NCI-H2029 (cell line): ENCODE measurements at regions not wholly inside any gene's neighbourhood (a gene's known extent, or its start where the extent isn't known, plus 50 kb on each side); places are given as distances from the start of the nearest gene placed in this dataset.
"Not testable (repeated sequence)": the region's sequence is repeated elsewhere in the genome, so short reads cannot be mapped to it uniquely, and the experiment has no call there.

Source experiments
- DNase-seq: peaks from one replicate; lab custom pipeline; 2025; lab: John Stamatoyannopoulos, UW

- no peak for DNase-seq
These were observed 278.9 kb upstream of the FOXF1 start for GRCh38 chr16:86231321-86231995.

- no peak for DNase-seq
These were observed 278.4 kb upstream of the FOXF1 start for GRCh38 chr16:86231996-86232350.

GRCh38 chr16:86232496-86232895, 277.8 kb upstream of the FOXF1 start:
- DNase-seq: no peak

GRCh38 chr16:86233506-86233905, 276.8 kb upstream of the FOXF1 start:
- DNase-seq: not testable (repeated sequence)

GRCh38 chr16:86239381-86239780, 270.9 kb upstream of the FOXF1 start:
- DNase-seq: no peak

DNA sequence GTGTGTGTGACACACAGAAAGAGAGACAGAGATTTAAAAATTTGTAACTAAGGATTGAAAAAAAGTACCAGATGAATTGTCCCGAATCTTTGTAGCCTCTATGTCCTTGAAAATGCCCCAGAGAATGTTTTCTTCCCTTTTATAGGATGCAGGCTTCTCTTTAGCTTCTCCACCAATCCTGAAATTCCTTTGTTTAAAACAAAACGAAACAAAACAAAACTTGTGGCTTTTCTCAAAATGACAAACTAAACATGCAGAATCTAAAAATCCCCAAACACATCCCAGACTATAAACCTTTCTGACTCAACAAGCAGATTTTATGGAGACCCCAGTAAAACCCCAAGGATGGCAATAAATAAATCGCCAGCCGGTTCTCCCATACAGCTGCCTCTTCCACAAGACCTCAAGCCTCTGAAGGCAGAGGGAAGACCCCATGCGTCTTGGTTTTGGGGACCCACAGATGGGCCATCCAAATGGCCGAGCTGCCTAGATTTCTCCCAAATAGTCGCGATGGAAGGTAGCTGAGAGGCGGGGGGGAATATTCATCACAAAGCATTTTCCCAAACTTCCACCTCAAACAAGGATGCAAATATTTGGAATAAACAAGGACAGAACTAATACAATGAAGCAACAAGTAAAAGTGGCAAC, 269.5 kb upstream of the FOXF1 start:
- no peak for DNase-seq

DNA sequence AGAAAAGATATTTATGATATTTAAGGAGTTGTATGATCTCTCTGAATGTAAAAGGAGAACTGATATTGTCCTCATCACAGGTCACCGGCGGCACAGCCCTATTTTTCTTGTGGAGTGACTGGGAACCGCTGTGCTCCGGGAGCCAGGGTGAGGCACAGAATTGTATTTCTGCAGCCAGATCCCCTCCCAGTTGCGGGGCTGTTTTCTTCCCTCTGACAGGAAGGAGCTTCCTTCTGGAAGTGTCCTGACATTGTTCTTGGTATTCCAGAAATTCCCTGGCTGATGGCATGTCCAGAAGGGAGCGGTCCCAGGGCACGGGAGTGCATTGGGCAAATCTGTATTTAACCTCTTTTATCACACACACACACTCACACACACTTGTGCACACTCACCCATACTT, 268.6 kb upstream of the FOXF1 start:
- no peak for DNase-seq

DNA sequence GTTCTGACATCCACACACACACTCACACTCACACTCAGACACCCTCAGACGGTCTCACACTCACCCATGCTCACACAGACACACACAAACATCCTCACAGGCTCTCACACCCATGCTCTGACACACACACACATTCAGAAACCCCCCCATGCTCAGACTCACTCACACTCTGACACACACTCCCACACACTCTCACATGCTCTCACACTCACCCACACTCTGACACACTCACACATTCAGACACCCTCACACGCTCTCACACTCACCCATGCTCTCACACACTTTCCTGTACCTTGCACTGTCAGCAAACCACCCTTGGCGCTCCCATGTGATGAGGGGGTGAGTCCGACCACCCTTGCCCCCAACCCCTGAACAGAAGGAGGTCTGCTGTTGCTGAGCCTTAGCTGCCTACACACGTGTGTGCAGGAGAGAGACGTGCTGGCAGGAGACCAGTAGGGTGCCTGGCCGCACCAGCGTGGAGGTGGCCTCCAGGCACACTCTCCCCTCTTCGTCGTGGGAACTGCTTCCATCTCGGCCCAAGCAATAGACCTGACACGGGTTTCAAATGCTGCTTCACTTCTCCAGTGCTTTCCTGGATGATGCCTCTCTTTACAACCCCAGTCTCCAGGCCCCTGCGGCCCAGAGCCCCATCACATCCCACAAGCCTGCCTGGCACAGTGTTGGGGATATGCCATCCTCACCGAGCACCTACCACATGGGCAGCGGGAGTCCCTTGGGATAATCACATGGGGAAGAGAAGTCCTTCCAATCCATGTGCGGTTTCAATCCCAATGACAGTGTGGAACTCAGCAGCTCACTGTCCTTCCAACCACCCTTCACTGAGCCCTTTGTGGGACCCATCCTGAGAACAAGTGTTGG, 267.8 kb upstream of the FOXF1 start:
- no peak for DNase-seq

GRCh38 chr16:86243123-86243473, 267.2 kb upstream of the FOXF1 start:
- DNase-seq: no peak

GRCh38 chr16:86243571-86244154, 266.7 kb upstream of the FOXF1 start:
- DNase-seq: no peak

GRCh38 chr16:86244158-86244557, 266.2 kb upstream of the FOXF1 start:
- no peak for DNase-seq

DNA sequence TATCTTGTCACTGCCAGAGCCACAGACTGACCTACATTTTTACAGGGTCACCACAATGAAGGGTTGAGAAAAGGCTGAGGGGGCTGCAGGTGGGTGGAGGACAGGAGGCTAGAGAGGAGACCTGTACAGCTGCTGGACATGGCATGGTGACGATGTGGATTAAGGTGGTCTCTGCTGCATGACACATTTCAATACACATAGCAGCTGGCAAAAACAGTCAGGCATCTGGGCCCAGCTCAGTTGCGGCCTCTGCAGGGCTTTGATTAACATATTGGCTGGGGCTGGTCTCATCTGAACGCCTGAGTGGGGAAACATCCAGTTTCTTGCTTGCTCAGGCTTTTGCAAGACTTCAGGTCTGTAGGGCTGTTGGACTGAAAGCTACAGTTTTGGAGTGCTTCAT, 265.4 kb upstream of the FOXF1 start:
- DNase-seq: no peak

DNA sequence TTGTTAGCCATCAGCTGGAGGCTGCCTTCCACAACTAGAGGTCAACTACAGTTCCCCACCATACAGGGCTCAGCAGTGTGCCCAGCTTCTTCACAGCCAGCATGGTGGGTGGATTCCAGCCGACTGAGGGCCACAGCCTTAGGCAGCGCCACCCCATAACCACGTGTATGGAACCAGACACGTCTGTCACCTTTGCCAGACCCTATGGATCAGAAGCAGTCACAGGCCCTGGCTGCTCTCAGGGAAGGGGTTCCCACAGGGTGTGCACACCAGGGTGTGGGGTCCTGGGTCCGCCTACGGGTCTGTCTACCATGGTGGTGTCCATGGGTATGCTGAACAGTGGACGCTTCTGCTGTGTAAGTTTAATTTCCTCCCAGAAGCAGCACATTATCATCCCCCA, 265.0 kb upstream of the FOXF1 start:
- no peak for DNase-seq

DNA sequence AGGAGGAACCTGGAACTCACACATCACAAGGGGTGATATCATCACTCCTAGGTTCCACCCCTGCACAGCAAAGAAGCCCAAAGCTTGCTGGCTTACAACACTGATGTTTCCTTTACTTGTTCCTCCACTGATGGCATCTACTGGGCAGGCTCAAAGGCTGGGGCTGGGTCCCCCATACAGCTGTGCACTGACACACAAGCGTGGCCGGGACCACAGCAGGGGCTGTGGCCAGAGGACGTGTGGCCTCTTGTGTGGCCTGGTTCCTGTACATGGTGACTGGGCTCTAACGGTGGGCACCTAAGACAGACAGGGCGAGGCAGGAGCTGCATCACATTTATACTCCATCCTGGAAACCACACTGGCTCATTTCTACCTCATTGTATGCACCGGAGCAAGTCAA, 264.4 kb upstream of the FOXF1 start:
- no peak for DNase-seq

DNA sequence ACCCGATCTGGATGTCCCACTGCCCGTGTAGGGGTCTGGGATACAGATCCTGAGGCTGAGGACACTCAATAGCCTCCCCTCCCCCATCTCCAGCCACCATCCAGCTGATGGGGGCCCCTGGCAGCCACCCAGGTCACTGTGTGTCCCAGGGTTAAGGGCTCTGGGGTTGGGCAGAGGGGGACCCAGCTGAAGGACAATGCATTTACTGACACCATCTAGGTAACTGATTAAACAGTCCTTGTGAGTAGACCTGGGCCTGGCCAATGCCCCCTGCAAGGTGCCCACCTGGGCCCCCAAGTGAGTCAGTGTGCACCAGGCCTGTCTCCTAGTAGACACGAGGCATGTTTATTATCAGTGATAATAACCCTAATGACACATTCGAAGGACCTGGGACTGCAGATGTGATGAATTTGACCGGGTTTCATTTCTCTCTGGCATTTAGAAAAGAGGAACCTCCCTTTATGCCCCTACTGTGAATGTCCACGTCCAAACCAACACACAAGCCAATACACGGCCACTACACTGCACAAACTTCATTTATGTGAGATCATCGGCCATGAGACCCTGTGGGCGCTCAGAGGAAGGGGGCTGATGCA, 261.9 kb upstream of the FOXF1 start:
- DNase-seq: no peak

DNA sequence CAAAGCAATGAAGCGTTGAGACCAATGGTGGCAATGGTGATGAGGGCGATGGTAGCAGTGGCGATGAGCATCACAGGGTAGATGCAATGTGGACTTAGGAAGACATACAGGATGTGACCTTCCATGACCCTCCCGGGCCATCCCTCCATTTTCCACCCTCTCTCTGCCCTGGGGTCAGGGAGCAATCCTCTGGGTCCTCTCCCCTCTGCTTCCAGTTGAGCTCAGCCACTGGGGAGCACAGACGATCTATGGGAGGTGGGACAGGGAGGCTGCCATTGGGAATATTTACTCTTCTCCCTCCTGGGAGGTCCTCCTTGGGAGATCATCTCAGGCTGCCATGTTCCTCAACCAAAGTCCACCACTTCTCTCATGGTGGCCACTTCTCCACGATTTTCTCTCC, 260.7 kb upstream of the FOXF1 start:
- no peak for DNase-seq

GRCh38 chr16:86251682-86252081, 258.6 kb upstream of the FOXF1 start:
- no peak for DNase-seq

DNA sequence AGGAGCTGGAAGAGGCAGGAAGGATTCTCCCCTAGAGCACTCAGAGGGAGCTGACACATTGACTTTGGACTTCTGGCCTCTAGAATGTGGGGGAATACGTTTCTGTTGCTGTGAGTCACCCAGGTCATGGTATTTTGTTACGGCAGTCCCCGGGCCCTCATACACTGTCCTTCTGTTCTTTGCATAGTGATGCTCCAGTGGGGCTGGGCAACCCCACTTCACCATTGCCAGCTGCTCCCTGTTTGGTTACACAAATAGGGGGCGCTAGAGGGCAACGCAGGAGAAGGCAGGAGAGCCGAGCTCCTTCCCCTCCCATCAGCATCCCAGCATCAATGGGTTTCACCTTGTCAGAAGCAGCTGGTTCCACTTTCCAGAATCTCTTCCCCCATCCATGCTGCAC, 257.7 kb upstream of the FOXF1 start:
- DNase-seq: no peak

DNA sequence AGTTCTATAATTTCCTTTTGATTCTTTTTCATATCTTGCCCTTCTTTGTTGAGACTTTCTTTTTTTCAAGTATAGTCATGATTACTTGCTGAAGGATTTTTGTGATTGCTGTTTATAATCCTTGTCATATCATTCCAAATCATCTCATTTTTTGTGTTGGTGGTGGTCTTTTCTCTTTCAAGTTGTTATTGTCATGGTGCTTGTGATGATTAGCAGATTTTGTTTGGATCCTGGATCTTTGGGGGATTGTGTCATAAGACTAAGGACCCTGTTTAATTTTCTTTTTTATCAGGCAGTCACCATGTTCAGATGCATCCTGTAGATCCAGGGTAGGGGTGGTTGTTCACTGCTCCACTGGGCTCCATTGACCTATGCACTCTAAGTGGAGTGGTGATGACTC, 254.4 kb upstream of the FOXF1 start:
- DNase-seq: no peak

- no peak for DNase-seq
These were observed 253.3 kb upstream of the FOXF1 start for GRCh38 chr16:86256995-86257394.

DNA sequence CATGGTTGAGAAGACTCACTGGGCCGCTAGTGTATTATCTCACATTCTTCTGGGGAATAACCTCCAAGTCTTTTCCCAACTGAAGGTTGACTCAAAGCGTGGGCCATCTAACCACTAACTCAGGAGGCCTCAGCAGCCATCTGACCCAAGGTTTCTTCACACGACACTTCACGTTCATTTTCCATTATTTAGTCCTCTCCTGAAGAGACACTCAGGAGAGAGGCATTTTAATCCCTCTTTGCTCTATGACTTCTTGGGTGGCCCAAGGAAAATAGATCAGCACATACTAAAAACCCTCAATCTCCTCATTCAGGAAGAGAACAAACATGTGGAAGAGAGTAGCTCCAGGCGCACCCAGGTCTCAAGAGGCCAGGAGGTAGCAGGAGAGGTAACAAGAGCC, 252.8 kb upstream of the FOXF1 start:
- DNase-seq: no peak

DNA sequence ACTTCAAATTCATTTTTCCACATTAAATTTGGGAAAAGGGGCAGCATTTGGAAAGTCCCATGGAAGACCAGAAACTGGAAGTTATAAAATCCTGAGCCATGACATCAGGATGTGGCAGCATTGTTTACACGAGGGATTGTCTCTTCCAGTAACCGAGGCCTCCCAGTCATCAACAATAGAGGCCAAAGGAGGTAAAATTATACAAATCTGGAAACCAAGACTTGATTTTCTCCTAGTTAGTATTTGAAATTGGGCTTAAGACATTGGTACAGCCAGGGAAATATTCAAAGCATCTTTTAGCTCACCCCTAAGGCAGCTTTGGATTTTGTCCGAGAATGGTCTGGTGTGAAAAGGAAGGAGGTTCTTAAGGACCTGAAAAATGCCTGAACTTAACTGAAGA, 251.6 kb upstream of the FOXF1 start:
- no peak for DNase-seq

DNA sequence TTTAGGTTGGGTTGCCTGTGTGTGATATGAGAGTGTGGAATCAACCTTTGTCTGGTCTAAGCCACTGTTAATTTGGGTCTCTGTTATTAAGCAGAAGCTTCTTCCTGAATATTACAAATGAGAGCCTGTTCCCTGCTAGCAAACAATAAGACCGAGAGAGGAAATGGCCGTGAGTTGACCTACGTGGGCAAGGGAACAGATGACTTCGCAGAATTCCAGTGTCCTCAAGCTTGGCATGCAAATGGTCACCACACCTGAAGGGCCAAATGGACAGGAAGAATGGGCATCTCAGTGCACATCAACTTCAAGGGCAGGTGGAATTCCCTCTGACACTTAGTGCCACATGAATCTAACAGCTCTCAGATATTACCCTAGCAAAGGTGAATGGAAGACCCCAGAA, 250.8 kb upstream of the FOXF1 start:
- no peak for DNase-seq
